ENCODE measurements at regions not wholly inside any gene's neighbourhood (a gene's known extent, or its start where the extent isn't known, plus 50 kb on each side); places are given as distances from the start of the nearest gene placed in this dataset.

- TF ChIP-seq POLR2AphosphoS5 (IDR thresholded peaks at IDR 0.05; ENCODE audit: low read depth, low read length) (no peak), REST (IDR thresholded peaks at IDR 0.05; ENCODE audit: insufficient read depth in 1 of 2, low read depth in 2 of 2, low read length in 2 of 2) (no peak), TAF1 (IDR thresholded peaks at IDR 0.05; ENCODE audit: borderline replicate concordance, insufficient read depth, low read length) (no peak)
Observed at GRCh38 chr6:1200081-1200408, 111.9 kb upstream of the FOXQ1 start.
